ENCODE measurements at regions not wholly inside any gene's neighbourhood (a gene's known extent, or its start where the extent isn't known, plus 50 kb on each side); places are given as distances from the start of the nearest gene placed in this dataset.
A peak's percentile ranks its signal among the peaks of the same experiment; 100 is the strongest.
"Not testable (repeated sequence)": the region's sequence is repeated elsewhere in the genome, so short reads cannot be mapped to it uniquely, and the experiment has no call there.

DNA sequence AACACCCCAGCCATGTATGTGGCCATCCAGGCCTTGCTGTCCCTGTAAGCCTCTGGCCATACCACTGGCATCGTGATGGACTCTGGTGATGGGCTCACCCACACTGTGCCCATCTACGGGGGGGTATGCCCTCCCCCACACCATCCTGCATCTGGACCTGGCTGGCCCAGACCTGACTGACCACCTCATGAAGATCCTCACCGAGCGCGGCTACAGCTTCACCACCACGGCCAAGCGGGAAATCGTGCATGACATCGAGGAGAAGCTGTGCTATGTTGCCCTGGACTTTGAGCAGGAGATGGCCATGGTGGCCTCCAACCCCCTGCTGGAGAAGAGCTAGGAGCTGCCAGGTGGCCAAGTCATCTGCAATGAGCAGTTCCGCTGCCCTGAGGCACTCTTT is 80.4 kb upstream of the ZCCHC2 start:
- no peak for DNase-seq (ENCODE audit: low spot score)

DNA sequence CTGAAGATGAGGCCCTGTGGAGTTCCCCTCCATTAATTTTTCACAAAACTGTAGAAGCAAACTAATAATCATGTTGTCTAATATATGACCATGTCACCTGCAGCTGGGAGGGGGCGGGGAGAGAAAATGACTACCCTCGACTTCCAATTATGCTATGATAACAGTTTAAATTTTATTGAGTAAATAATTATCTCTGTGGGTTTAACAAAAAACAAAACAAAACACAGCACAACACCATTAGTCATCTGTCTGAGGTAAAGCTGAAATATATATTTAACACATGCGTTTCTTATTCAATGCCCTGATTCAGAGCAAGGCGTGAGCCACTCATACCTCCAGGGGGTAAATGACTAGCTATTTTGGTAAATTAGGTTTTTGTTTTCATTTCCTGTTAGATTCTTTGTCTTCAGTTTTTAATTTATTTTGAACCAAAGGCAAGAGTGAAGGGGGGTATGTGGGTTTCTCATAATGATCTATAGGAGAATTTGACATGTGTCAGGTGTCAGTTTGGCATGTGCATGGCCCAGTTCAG is 77.4 kb upstream of the ZCCHC2 start:
- DNase-seq (ENCODE audit: low spot score), result no peak

- DNase-seq (ENCODE audit: low spot score), result no peak
Measured at GRCh38 chr18:62446511-62446910, 76.3 kb upstream of the ZCCHC2 start.

DNA sequence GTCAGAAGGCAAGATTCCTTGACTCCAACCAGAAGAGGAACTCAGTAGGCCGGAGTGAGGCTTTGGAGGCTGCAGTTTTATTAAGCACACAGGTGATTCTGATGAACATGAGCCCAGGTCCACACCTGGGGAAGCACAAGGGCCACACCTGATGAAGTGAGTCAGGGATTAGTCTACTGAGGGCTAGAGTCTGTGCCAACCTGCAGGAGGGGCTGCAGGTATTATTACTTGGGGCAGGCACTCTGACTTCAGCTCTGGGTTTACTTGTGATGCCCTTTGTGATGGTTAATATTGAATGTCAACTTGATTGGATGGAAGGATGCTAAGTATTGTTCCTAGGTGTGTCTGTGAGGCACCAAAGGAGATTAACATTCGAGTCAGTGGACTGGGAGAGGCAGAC is 75.2 kb upstream of the ZCCHC2 start:
- no peak for DNase-seq (ENCODE audit: low spot score)

GRCh38 chr18:62448426-62448825 is 74.4 kb upstream of the ZCCHC2 start:
- DNase-seq (ENCODE audit: low spot score), result no peak

DNA sequence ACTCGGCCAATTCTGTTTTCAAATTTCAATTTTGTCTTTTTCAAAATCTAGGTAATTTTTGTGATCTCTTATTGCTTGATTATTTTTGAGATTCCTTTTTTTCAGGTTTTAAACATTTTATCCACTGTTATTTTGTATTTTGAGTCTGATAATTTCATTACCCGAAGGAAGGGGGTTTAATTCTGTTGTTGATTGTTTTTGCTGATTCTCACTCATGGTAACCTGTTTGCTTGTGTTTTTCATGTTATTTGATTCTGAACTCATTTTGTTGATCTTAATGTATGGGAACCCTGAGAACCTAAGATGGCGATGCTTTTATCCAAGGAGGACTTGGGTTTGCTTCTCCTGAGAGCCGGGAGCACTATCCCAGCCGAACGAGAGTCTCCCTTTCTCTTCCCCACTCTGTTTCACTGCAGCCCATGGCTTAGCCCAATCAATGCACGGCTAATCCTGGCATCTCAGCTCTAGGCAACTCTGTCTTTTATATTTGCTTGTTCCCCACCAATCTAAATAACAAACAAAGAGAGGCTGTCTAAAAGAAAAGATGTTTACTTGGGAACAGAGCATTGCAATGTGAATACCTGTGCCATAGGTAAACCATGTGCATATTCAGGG is 73.2 kb upstream of the ZCCHC2 start:
- DNase-seq (ENCODE audit: low spot score), result no peak

- DNase-seq (ENCODE audit: low spot score), result no peak
Measured at GRCh38 chr18:62450175-62450545, 72.7 kb upstream of the ZCCHC2 start.

DNA sequence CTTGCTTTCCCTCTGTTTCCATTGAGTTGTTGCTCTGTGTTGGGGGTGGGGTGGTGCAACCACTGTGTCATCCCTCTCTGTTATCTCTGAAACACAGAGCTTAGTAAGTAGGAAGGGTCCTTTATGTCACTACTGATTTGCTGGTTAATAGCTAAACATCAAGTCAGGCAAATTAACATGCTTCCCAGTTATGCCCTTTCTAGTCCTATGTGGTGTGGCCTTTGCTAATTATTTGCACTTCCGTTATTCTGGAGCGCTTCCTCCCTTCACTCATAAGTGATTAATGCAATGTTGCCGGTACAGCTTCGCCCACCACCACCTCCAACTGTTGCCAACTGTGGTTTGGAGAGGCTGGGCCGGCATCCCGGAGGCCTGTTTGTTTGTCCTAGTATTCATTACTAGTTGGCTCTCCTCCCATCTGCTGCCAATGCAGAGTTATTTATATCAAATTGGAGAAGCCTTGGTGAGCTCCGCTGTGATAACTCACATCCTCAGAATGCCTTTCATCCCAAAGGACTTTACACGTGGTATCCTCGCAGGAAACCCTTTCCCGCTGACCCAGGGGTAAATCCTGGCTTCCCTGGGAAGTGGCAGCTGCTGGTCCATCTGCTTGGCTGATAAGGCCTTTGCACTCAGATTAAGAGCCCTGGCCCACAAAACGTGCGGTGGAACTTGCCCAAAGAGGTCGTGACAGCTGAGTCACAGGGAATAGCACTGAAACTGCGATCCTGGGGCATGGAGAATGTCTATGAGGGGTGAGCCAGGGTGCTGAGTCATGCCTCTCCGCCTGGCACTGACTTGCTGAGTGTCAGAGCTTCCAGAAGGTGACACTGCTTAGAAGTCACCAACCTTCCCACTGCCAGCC is 72.0 kb upstream of the ZCCHC2 start:
- DNase-seq (ENCODE audit: low spot score), result peak; percentile 63

GRCh38 chr18:62452280-62452831 is 70.5 kb upstream of the ZCCHC2 start:
- DNase-seq (ENCODE audit: low spot score), result peak; percentile 28

GRCh38 chr18:62453864-62454263 is 69.0 kb upstream of the ZCCHC2 start:
- no peak for DNase-seq (ENCODE audit: low spot score)

DNA sequence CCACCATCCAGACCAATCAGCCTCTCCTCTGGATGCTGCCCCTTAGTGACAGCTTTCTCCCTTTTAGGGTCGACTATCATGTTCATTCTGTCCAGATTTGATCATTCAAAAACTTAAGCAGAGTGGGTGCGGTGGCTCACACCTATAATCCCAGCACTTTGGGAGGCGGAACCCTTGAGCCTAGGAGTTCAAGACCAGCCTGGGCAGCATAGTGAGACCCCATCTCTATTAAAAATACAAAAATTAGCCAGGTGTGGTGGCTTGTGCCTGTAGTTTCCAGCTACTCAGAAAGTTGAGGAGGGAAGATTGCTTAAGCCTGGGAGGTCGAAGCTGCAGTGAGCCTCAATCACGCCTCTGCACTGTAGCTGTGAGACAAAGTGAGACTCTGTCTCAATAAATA is 68.3 kb upstream of the ZCCHC2 start:
- DNase-seq (ENCODE audit: low spot score), result no peak

DNA sequence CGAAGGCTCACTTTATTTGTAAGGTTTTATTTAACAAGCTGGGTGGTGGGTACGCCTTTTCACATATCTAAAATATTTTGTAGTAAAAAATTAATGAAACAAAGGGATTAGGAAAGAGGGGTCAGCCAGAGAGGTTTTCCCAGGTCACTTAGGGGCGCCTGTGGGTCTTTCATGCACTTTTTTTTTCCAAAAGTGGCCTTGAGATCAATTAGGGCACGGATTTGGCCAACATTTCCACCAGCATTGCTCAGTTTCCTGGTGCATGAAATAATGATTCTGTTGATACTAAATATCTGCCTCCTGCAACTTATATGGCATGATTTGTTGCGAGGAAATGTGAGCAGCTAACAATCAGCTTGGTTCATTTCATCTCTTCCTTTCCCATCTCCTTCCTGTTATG is 67.6 kb upstream of the ZCCHC2 start:
- DNase-seq (ENCODE audit: low spot score), result no peak

GRCh38 chr18:62457877-62458276 is 64.9 kb upstream of the ZCCHC2 start:
- DNase-seq (ENCODE audit: low spot score), result no peak

- no peak for DNase-seq (ENCODE audit: low spot score)
Measured at GRCh38 chr18:62458346-62458745, 64.5 kb upstream of the ZCCHC2 start.

DNA sequence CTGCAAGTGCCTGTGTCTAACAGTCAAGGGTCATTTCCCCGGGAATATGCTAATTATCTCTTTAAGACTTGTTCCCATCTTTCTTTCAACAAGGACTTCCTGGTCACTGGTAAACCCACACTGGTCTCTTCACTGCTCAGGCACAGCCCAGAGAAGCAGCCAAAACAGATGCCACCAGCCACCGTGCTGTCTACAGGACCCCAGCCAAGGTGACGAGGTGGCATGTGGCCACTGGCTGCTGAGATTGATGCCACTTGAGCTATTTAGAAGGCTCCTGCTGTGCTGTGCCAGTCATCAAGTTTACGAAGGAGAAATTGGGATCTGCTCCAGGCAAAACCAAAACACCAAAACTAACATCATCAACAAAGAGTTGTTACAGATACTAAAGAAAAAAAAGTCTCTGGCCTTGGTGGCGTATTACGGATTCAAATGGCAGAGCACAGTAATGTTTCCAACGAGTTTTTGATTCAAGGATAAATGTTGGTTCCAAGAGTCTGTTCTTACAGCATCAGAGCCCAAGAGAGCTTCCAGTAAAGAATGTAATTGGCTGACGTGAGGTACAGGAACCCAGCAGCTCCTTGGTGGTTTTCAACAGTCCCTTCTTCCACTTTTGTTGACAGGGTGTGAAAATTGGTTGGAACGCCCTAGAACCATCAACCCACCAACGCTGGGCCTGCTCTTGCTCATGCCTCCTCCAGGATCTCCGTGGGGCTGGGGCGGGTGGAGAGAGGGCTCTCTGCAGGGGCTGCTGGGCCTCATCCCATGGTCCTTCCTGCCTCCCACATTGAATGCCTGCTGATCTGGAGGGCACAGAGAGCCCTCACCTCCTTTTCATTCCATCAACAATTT is 63.7 kb upstream of the ZCCHC2 start:
- DNase-seq (ENCODE audit: low spot score), result no peak

DNA sequence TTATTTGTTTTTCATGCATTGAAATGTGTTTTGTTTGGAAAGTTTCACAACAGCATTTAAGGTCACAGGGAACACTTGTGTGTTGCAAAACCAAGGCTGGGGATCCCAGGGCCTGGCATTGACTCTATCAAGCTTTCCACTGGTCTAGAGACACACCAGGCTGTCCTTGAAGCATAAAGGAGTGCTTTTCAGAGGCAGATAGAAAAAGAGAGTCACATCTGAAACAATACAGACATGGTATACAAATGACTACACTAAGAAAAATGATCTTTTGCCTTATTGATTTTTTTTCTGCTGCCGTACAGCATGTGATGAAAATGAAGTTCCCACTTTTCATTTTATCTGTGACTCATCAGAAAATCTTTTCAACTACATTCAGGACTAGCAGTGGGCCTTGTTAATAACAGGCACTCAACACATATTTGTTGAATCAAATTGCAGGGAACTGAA is 61.9 kb upstream of the ZCCHC2 start:
- DNase-seq (ENCODE audit: low spot score), result no peak

DNA sequence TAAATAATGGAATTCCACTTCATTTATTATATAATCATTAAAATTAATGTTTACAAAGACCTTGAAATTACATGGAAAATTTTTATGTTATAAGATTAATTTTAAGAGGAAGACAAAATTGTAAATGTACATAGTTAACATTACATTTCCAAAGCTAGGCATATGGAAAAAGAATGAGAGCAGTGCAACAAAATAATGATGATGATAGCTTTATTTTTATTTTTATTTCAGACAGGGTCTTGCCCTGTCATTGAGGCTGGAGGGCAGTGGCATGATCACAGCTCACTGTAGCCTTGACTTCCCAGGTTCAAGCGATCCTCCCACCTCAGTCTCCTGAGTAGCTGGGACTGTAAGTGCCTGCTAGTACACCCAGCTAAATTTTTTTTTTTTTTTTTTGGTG is 61.2 kb upstream of the ZCCHC2 start:
- no peak for DNase-seq (ENCODE audit: low spot score)

- DNase-seq (ENCODE audit: low spot score), result no peak
Measured at GRCh38 chr18:62464266-62464665, 58.6 kb upstream of the ZCCHC2 start.

DNA sequence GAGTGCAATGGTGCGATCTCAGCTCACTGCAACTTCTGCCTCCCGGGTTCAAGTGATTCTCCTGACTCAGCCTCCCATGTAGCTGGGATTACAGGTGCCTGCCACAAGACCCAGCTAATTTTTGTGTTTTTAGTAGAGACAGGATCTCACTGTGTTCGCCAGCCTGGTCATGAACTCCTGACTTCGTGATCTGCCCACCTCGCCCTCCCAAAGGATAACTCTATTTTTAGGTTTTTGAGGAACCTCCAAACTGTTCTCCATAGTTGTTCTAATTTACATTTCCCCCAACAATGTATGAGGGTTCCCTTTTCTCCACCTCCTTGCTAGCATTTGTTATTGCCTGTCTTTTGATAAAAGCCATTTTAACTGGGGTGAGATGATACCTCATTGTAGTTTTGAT is 53.7 kb upstream of the ZCCHC2 start:
- DNase-seq (ENCODE audit: low spot score), result not testable (repeated sequence)

All from GM03348 (cell line).